Stimulated activated CD8-positive, alpha-beta memory T cell treated with anti-CD3 and anti-CD28 coated beads, Interleukin-4, amount 100 ng/mL, for 1 hour (primary cell): ENCODE measurements at regions not wholly inside any gene's neighbourhood (a gene's known extent, or its start where the extent isn't known, plus 50 kb on each side); places are given as distances from the start of the nearest gene placed in this dataset.
"Not testable (repeated sequence)": the region's sequence is repeated elsewhere in the genome, so short reads cannot be mapped to it uniquely, and the experiment has no call there.

Experiments used
- DNase-seq, 2 donors: peaks; one replicate each; pipeline ENCODE4 v3.0.0-alpha.2; 2020; ENCODE audit warnings: low read depth in 2 of 2, low spot score in 1 of 2

GRCh38 chr16:52386694-52387093 lies 160.2 kb downstream of the TOX3 start:
- no peak for DNase-seq

- DNase-seq, result no peak
These were observed 162.6 kb downstream of the TOX3 start for GRCh38 chr16:52384378-52384777.

- no peak for DNase-seq
These were observed 163.2 kb downstream of the TOX3 start for GRCh38 chr16:52383640-52384292.

GRCh38 chr16:52383119-52383518 lies 163.8 kb downstream of the TOX3 start:
- no peak for DNase-seq

GRCh38 chr16:52379551-52379950 lies 167.4 kb downstream of the TOX3 start:
- no peak for DNase-seq

GRCh38 chr16:52376676-52377280 lies 170.2 kb downstream of the TOX3 start:
- DNase-seq, result no peak

- DNase-seq, result no peak
These were observed 174.6 kb downstream of the TOX3 start for GRCh38 chr16:52372313-52372712.

GRCh38 chr16:52368859-52369258 lies 178.1 kb downstream of the TOX3 start:
- DNase-seq, result no peak

GRCh38 chr16:52367821-52368220 lies 179.1 kb downstream of the TOX3 start:
- no peak for DNase-seq

GRCh38 chr16:52366983-52367382 lies 180.0 kb downstream of the TOX3 start:
- DNase-seq, result no peak

- DNase-seq, result no peak
These were observed 182.4 kb downstream of the TOX3 start for GRCh38 chr16:52364500-52364899.

GRCh38 chr16:52363082-52363481 lies 183.9 kb downstream of the TOX3 start:
- DNase-seq, result no peak

GRCh38 chr16:52357711-52358110 lies 189.2 kb downstream of the TOX3 start:
- DNase-seq, result no peak

- DNase-seq, result no peak
These were observed 193.7 kb downstream of the TOX3 start for GRCh38 chr16:52353249-52353648.

- no peak for DNase-seq
These were observed 195.5 kb downstream of the TOX3 start for GRCh38 chr16:52351451-52351850.

- DNase-seq, result no peak
These were observed 196.8 kb downstream of the TOX3 start for GRCh38 chr16:52350031-52350642.

GRCh38 chr16:52346709-52347108 lies 200.2 kb downstream of the TOX3 start:
- DNase-seq, result no peak

- DNase-seq, result not testable (repeated sequence)
These were observed 213.3 kb downstream of the TOX3 start for GRCh38 chr16:52333673-52334072.

GRCh38 chr16:52320930-52321439 lies 226.0 kb downstream of the TOX3 start:
- DNase-seq, result no peak

- DNase-seq, result no peak
These were observed 228.5 kb downstream of the TOX3 start for GRCh38 chr16:52318302-52319009.

- no peak for DNase-seq
These were observed 230.7 kb downstream of the TOX3 start for GRCh38 chr16:52316241-52316640.

GRCh38 chr16:52312716-52313115 lies 234.2 kb downstream of the TOX3 start:
- no peak for DNase-seq
